Endodermal cell (in vitro differentiated cells): ENCODE measurements at regions not wholly inside any gene's neighbourhood (a gene's known extent, or its start where the extent isn't known, plus 50 kb on each side); places are given as distances from the start of the nearest gene placed in this dataset.
"Not testable (repeated sequence)": the region's sequence is repeated elsewhere in the genome, so short reads cannot be mapped to it uniquely, and the experiment has no call there.

Source experiments
- DNase-seq: peaks from one replicate; pipeline ENCODE4 v3.0.0-alpha.2; 2017
- H3K27ac ChIP-seq: 2 replicates; pipeline ENCODE4 v1.5.1; 2013; ENCODE audit warnings: mild to moderate bottlenecking, low read depth, low read length, moderate library complexity
- H3K27me3 ChIP-seq: 2 replicates; pipeline ENCODE4 v1.6.1; 2013; ENCODE audit warnings: mild to moderate bottlenecking, low read length, moderate library complexity; ENCODE audit not compliant: insufficient read depth, control insufficient read depth, poor library complexity, severe bottlenecking
- H3K36me3 ChIP-seq: 2 replicates; pipeline ENCODE4 v1.7.0; 2013; ENCODE audit warnings: mild to moderate bottlenecking, low read length, moderate library complexity; ENCODE audit not compliant: control insufficient read depth, insufficient read depth
- H3K4me1 ChIP-seq: one replicate; pipeline ENCODE4 v1.7.0; 2013; ENCODE audit warnings: low read length; ENCODE audit not compliant: control insufficient read depth, insufficient read depth
- H3K4me3 ChIP-seq: 2 replicates; pipeline ENCODE4 v1.5.1; 2013; ENCODE audit warnings: mild to moderate bottlenecking, low read length, moderate library complexity
- H3K9ac ChIP-seq: 2 replicates; pipeline ENCODE4 v1.6.1; 2013; ENCODE audit warnings: mild to moderate bottlenecking, low read length, moderate library complexity; ENCODE audit not compliant: poor library complexity, severe bottlenecking; ENCODE audit errors: extremely low read depth
- H3K9me3 ChIP-seq: 2 replicates; pipeline ENCODE4 v1.6.1; 2013; ENCODE audit warnings: mild to moderate bottlenecking, low read length, moderate library complexity; ENCODE audit not compliant: control insufficient read depth
- H3K27ac Mint-ChIP-seq: 2 replicates; pipeline ENCODE4 v1.8.0; 2020; ENCODE audit warnings: mixed read lengths
- H3K27me3 Mint-ChIP-seq: 2 replicates; pipeline ENCODE4 v1.8.0; 2021; ENCODE audit warnings: mild to moderate bottlenecking, mixed read lengths; ENCODE audit not compliant: insufficient read depth
- H3K36me3 Mint-ChIP-seq: 2 replicates; pipeline ENCODE4 v1.8.0; 2020; ENCODE audit warnings: low read depth, mixed read lengths
- H3K4me1 Mint-ChIP-seq: 2 replicates; pipeline ENCODE4 v1.8.0; 2020; ENCODE audit warnings: mixed read lengths
- H3K4me3 Mint-ChIP-seq: 2 replicates; pipeline ENCODE4 v1.8.0; 2020; ENCODE audit warnings: mild to moderate bottlenecking, moderate library complexity, mixed read lengths
- H3K9me3 Mint-ChIP-seq: 2 replicates; pipeline ENCODE4 v1.8.0; 2020; ENCODE audit warnings: mild to moderate bottlenecking, mixed read lengths
- CTCF ChIP-seq: fragments of 200-600 bp; sonication (generic); conservative IDR thresholded peaks from 2 replicates; pipeline ENCODE4 v1.5.0; 2021; ENCODE audit warnings: antibody characterized with exemption, mild to moderate bottlenecking
- WGBS, 2 experiments: methylation state at CpG; one replicate each; pipeline versions ENCODE4 v1.1.5 to v1.1.7; 2013; ENCODE audit warnings: missing lambda C conversion rate in 2 of 2, mixed read lengths in 1 of 2; ENCODE audit not compliant: insufficient coverage in 1 of 2, insufficient read length in 1 of 2; 5-methylcytosine and 5-hydroxymethylcytosine counted together

- Histone ChIP-seq H3K9ac (no peak overlapping the region), H3K9me3 (no peaks in the 10 kb centered on the region), H3K4me3 (no peak overlapping the region), H3K4me1 (no peaks in the 10 kb centered on the region), H3K36me3 (no peaks in the 10 kb centered on the region), H3K27me3 (no peaks in the 10 kb centered on the region), H3K27ac (no peak overlapping the region)
- no peak for TF ChIP-seq CTCF
- WGBS, 2 experiments: 98% methylated on average over 2 of the region's 2 CpGs; no CpG with 5 or more reads in 1 of the 2 experiments
- no peaks in the 10 kb centered on the region for H3K36me3 Mint-ChIP-seq
- DNase-seq: no peak
- H3K27ac Mint-ChIP-seq: no peak overlapping the region
- no peaks in the 10 kb centered on the region for H3K9me3 Mint-ChIP-seq
- no peaks in the 10 kb centered on the region for H3K27me3 Mint-ChIP-seq
- no peak overlapping the region for H3K4me3 Mint-ChIP-seq
- H3K4me1 Mint-ChIP-seq: no peaks in the 10 kb centered on the region
Observed at GRCh38 chr4:135476272-135476671, 1274.7 kb upstream of the PABPC4L start.

GRCh38 chr4:135464311-135464710 lies 1262.7 kb upstream of the PABPC4L start:
- TF ChIP-seq CTCF: no peak
- no peaks in the 10 kb centered on the region for H3K36me3 ChIP-seq
- no peak for DNase-seq
- H3K27me3 ChIP-seq: no peaks in the 10 kb centered on the region
- H3K9me3 ChIP-seq: no peaks in the 10 kb centered on the region
- peaks cover 2% of the 10 kb centered on the region for H3K9me3 Mint-ChIP-seq
- no peaks in the 10 kb centered on the region for H3K36me3 Mint-ChIP-seq
- H3K9ac ChIP-seq: no peak overlapping the region
- no peak overlapping the region for H3K4me3 Mint-ChIP-seq
- no peak overlapping the region for H3K27ac ChIP-seq
- no peak overlapping the region for H3K27ac Mint-ChIP-seq
- 89 to 96% methylated on average over 3 to 6 of the region's 7 CpGs for WGBS, 2 experiments
- H3K27me3 Mint-ChIP-seq: no peaks in the 10 kb centered on the region
- no peaks in the 10 kb centered on the region for H3K4me1 Mint-ChIP-seq
- H3K4me1 ChIP-seq: no peaks in the 10 kb centered on the region
- no peak overlapping the region for H3K4me3 ChIP-seq

DNA sequence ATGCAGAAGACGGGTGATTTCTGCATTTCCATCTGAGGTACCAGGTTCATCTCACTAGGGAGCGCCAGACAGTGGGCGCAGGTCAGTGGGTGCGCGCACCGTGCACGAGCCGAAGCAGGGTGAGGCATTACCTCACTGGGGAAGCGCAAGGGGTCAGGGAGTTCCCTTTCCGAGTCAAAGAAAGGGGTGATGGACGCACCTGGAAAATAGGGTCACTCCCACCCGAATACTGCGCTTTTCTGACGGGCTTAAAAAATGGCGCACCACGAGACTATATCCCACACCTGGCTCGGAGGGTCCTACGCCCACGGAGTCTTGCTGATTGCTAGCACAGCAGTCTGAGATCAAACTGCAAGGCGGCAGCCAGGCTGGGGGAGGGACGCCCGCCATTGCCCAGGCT lies 1246.0 kb upstream of the PABPC4L start:
- not testable (repeated sequence) for H3K9me3 Mint-ChIP-seq, H3K4me1 Mint-ChIP-seq, H3K4me3 ChIP-seq, H3K4me1 ChIP-seq, DNase-seq, H3K27ac ChIP-seq, H3K36me3 Mint-ChIP-seq, H3K27me3 ChIP-seq, H3K9ac ChIP-seq, H3K9me3 ChIP-seq, H3K27me3 Mint-ChIP-seq, H3K36me3 ChIP-seq, H3K27ac Mint-ChIP-seq
- WGBS, 2 experiments: 96 to 100% methylated on average over 2 to 20 of the region's 22 CpGs
- peak overlapping the region; percentile 25 for H3K4me3 Mint-ChIP-seq

DNA sequence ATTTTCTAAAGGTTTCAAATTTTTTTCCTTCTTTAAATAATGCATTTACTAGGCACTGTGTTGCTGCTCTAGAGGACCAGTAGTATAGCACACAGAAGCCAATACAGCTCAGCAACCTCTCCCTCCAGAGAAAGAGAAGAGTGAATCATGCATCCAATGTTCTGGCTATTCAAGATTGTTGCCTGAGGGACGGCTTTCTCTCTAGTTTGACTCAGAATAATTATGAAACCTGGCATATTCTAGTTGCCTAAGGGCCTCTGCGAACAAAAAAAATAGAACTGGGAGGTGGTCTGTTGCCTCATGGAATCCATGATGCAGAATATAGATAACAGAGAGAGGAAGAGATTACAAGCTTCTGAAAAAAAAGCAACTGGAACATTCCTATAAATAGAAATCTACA lies 1233.3 kb upstream of the PABPC4L start:
- peaks cover 7% of the 10 kb centered on the region for H3K9me3 Mint-ChIP-seq
- H3K4me1 ChIP-seq: no peaks in the 10 kb centered on the region
- no peak overlapping the region for H3K4me3 Mint-ChIP-seq
- no peak for DNase-seq
- no peaks in the 10 kb centered on the region for H3K27me3 Mint-ChIP-seq
- H3K27me3 ChIP-seq: no peaks in the 10 kb centered on the region
- H3K36me3 Mint-ChIP-seq: no peaks in the 10 kb centered on the region
- H3K36me3 ChIP-seq: no peaks in the 10 kb centered on the region
- H3K27ac Mint-ChIP-seq: no peak overlapping the region
- 92% methylated on average over 2 of the region's 2 CpGs; no CpG with 5 or more reads in 1 of the 2 experiments for WGBS, 2 experiments
- H3K9me3 ChIP-seq: peaks cover 5% of the 10 kb centered on the region
- no peak overlapping the region for H3K4me3 ChIP-seq
- no peak overlapping the region for H3K9ac ChIP-seq
- H3K27ac ChIP-seq: no peak overlapping the region
- H3K4me1 Mint-ChIP-seq: no peaks in the 10 kb centered on the region
- TF ChIP-seq CTCF: no peak
